ENCODE measurements at regions not wholly inside any gene's neighbourhood (a gene's known extent, or its start where the extent isn't known, plus 50 kb on each side); places are given as distances from the start of the nearest gene placed in this dataset.

GRCh38 chr12:83676781-83677295 is 990.1 kb downstream of the TMTC2 start:
- no peak for TF ChIP-seq CTCF (conservative IDR thresholded peaks at IDR 0.05)
- H3K27ac ChIP-seq = no peak overlapping the region

DNA sequence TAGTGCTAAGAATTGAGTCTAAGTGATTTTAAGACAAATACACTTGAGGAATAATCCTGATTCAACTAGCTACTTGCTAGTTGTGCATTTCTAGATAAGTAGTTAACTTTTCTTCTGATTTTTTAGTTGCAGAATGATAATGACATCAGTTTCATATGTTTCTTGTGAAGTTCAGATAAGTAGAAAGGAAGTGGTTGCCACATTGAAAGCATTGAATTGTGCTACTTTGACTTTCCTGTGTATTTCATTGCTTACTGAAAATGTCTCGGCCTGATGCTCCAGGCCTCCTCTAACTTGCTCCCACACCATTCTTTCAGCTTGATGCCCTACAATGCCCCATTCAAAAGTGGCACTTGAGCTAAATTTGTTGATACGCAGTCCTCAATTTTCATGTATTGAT is 980.0 kb downstream of the TMTC2 start:
- no peak for TF ChIP-seq CTCF (conservative IDR thresholded peaks at IDR 0.05)
- no peak overlapping the region for H3K27ac ChIP-seq

GRCh38 chr12:83665634-83666218 is 979.0 kb downstream of the TMTC2 start:
- no peak for TF ChIP-seq CTCF (conservative IDR thresholded peaks at IDR 0.05)
- no peak overlapping the region for H3K27ac ChIP-seq

DNA sequence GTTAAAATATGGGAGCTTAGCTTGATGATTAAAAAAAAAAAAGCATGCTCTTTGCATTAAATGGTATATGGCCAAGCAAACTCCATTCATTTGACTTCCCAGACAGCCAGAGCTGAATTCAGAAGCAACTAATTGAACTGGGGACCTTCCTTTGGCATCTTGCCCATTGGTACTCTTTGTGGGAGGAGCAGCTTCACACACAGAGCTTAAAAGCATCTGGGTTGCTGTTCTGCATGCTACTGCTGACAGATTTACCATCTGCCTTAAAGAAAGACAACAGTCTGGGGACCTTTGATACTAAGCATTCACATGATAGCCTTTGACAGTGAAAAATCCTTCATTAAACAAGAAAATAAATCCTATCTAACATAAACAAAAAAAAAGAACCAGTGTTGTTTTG is 977.9 kb downstream of the TMTC2 start:
- no peak for TF ChIP-seq CTCF (conservative IDR thresholded peaks at IDR 0.05)
- no peak overlapping the region for H3K27ac ChIP-seq

GRCh38 chr12:83660727-83661358 is 974.1 kb downstream of the TMTC2 start:
- H3K27ac ChIP-seq = no peak overlapping the region
- no peak for TF ChIP-seq CTCF (conservative IDR thresholded peaks at IDR 0.05)

- TF ChIP-seq CTCF (conservative IDR thresholded peaks at IDR 0.05) = no peak
- H3K27ac ChIP-seq = no peak overlapping the region
Observed at GRCh38 chr12:83659321-83659720, 972.6 kb downstream of the TMTC2 start.

- H3K27ac ChIP-seq = no peak overlapping the region
- no peak for TF ChIP-seq CTCF (conservative IDR thresholded peaks at IDR 0.05)
Observed at GRCh38 chr12:83656004-83656403, 969.3 kb downstream of the TMTC2 start.

Measured in VCaP (cell line).